Astrocyte of the cerebellum (primary cell): ENCODE measurements at regions not wholly inside any gene's neighbourhood (a gene's known extent, or its start where the extent isn't known, plus 50 kb on each side); places are given as distances from the start of the nearest gene placed in this dataset.
"Not testable (repeated sequence)": the region's sequence is repeated elsewhere in the genome, so short reads cannot be mapped to it uniquely, and the experiment has no call there.

Source experiments
- DNase-seq: peaks from one replicate; pipeline ENCODE4 v3.0.0-alpha.2; 2011; ENCODE audit warnings: low read depth
- H3K4me3 ChIP-seq: 2 replicates; pipeline ENCODE4 v1.5.1; 2011; ENCODE audit warnings: mild to moderate bottlenecking, low read depth, low read length, moderate library complexity
- CTCF ChIP-seq: IDR thresholded peaks from 2 replicates; pipeline ENCODE4 v1.5.1; 2012; ENCODE audit warnings: low read length, low read depth, moderate library complexity, mild to moderate bottlenecking; ENCODE audit errors: missing control alignments
- in situ Hi-C: cut with HindIII; loops from 2 replicates; pipeline ENCODE4 v1.10.0; 2017; ENCODE audit warnings: low sequenced_read_pairs

DNA sequence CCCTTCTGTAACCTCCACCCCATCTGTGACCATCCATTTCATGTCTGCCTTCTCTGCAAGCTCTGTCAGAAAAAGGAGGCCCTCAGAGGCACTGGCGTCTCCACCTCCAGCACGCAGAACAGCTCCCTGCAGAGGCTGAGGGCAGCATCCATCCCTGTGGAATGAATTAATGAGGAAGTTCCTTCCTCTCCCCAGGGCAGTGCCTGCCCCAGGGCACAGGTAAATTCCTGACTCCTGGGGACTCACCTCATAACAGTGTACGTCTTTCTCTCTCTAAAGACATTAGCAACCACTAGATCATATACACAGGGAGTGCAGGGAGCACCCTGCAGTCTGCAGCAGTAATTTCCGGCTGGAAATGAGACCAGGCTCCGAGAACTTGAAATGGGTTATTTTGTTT is 155.0 kb upstream of the TMEM132C start:
- DNase-seq: no peak
- no peak overlapping the region for H3K4me3 ChIP-seq
- in situ Hi-C loops: no loop called here
- no peak for TF ChIP-seq CTCF

- in situ Hi-C loops, H3K4me3 ChIP-seq, DNase-seq: not testable (repeated sequence)
Measured at GRCh38 chr12:128113250-128113649, 153.7 kb upstream of the TMEM132C start.

DNA sequence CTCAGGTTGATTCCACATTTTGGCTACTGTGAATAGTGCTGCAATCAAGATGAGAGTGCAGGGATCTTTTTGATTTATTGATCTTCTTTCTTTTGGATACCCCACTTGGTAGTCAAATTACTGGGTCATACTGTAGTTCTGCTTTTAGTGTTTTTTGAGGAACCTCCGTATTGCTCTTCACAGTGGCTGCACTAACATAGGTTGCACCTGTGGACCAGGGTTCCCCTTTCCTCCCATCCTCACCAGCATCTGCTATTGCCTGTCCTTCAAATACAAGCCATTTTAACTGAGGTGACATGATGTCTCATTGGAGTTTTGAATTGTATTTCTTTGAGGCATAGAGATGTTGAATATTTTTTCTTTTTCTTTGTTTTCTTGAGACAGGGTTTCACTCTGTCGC is 152.5 kb upstream of the TMEM132C start:
- in situ Hi-C loops: no loop called here

GRCh38 chr12:128116537-128116936 is 150.4 kb upstream of the TMEM132C start:
- no peak overlapping the region for H3K4me3 ChIP-seq
- no peak for TF ChIP-seq CTCF
- in situ Hi-C loops: no loop called here
- no peak for DNase-seq

More for the DNA sequence above, 152.5 kb upstream of the TMEM132C start:
- TF ChIP-seq CTCF: no peak
- DNase-seq: no peak
- H3K4me3 ChIP-seq: no peak overlapping the region

DNA sequence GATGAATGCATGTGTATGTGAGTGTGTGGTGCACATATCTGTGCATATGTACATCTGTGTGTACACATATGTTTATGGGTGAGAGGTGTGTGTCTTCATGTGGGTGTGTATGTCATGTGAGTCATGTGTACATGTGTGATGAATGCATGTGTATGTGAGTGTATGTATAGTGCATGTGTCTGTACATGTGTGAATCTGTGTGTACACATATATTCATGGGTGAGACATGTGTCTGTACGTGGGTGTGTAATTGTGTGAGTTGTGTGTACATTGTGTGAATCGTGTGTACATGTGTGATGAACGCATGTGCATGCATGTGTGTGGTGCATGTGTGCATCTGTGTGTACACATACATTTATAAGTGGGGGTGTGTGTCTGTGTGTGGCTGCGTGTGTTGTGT is 146.9 kb upstream of the TMEM132C start:
- no peak for TF ChIP-seq CTCF

DNA sequence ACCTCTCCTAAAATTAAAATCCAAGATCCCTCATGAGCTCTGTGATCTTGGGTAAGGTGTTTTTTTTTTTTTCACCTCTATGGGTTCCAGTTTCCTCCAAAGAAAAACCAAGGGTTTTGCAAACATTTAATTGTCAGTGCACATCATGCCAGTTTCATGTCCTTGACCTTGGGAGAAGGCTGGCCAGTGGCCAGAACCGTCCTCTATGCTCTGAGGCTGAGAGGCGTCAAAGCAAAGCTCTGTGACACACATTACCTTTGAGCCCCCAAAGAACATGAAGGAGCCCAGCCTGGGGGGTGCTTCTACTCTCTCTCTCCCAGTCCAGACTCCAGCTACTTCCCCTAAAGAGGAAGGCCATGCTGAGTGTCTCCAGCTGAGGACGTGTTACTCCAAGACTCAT is 145.5 kb upstream of the TMEM132C start:
- no peak for TF ChIP-seq CTCF
- no peak for DNase-seq
- in situ Hi-C loops: no loop called here
- H3K4me3 ChIP-seq: no peak overlapping the region

More for the DNA sequence above, 146.9 kb upstream of the TMEM132C start:
- no peak overlapping the region for H3K4me3 ChIP-seq
- DNase-seq: no peak
- in situ Hi-C loops: no loop called here

GRCh38 chr12:128123096-128123495 is 143.9 kb upstream of the TMEM132C start:
- TF ChIP-seq CTCF: no peak
- no peak for DNase-seq
- in situ Hi-C loops: no loop called here
- H3K4me3 ChIP-seq: no peak overlapping the region
